ENCODE measurements at regions not wholly inside any gene's neighbourhood (a gene's known extent, or its start where the extent isn't known, plus 50 kb on each side); places are given as distances from the start of the nearest gene placed in this dataset.

GRCh38 chr13:23081220-23081619, 99.6 kb upstream of the SGCG start:
- TF ChIP-seq CTCF (conservative IDR thresholded peaks at IDR 0.05): no peak
- no peak overlapping the region for H3K14ac ChIP-seq (ENCODE audit: insufficient read depth, low read length)
- H2BK12ac ChIP-seq (ENCODE audit: insufficient read length, low read depth, low read length): no peak overlapping the region
- no peak overlapping the region for H2AK5ac ChIP-seq (ENCODE audit: insufficient read length, low read length)
- H3K9me3 ChIP-seq (ENCODE audit: control insufficient read depth, low read depth, low read length): no peaks in the 10 kb centered on the region
- H2BK120ac ChIP-seq (ENCODE audit: low read depth, low read length, poor library complexity, severe bottlenecking): no peak overlapping the region
- no peaks in the 10 kb centered on the region for H3K23me2 ChIP-seq (ENCODE audit: insufficient read length, low read depth, low read length, poor library complexity, severe bottlenecking)
- H4K8ac ChIP-seq (replicated peaks; ENCODE audit: insufficient read length, low read depth, low read length): no peak overlapping the region
- H4K5ac ChIP-seq (ENCODE audit: insufficient read length, low read depth, low read length): no peak overlapping the region
- H3K4me1 Mint-ChIP-seq: no peaks in the 10 kb centered on the region
- no peak for DNase-seq
- no peak overlapping the region for H2BK20ac ChIP-seq (ENCODE audit: low read depth, low read length, poor library complexity, severe bottlenecking)
- no peaks in the 10 kb centered on the region for H3K79me1 ChIP-seq (ENCODE audit: insufficient read depth, low read depth, low read length, poor library complexity, severe bottlenecking)
- no peaks in the 10 kb centered on the region for H3K4me1 ChIP-seq (ENCODE audit: insufficient read depth, low read length)
- H3K23ac ChIP-seq (ENCODE audit: insufficient read length, low read depth, low read length): no peak overlapping the region
- no peaks in the 10 kb centered on the region for H4K20me1 ChIP-seq (ENCODE audit: control insufficient read depth, insufficient read depth, insufficient read length)
- no peak overlapping the region for H2BK15ac ChIP-seq (ENCODE audit: low read depth, low read length)
- WGBS (ENCODE audit: extremely low coverage, insufficient read length, low lambda C conversion rate): no CpG with 5 or more reads among the region's 5 CpGs
- no peak overlapping the region for H3K18ac ChIP-seq (ENCODE audit: insufficient read length, low read depth, low read length)
- no peak overlapping the region for H3K4ac ChIP-seq (ENCODE audit: low read depth, low read length)
- H3K4me3 Mint-ChIP-seq: no peak overlapping the region
- H3K27ac ChIP-seq (ENCODE audit: insufficient read length, low read depth, low read length): no peak overlapping the region
- H2BK5ac ChIP-seq (ENCODE audit: insufficient read length, low read length): no peak overlapping the region
- no peak overlapping the region for H3K27ac Mint-ChIP-seq
- no peak overlapping the region for H3K9ac ChIP-seq (ENCODE audit: extremely low read depth, insufficient read length, low read length)
- H3K9me3 Mint-ChIP-seq: peaks cover 4 to 6% of the 10 kb centered on the region in 2 experiments; a peak in 4 of 5 replicates
- no peak overlapping the region for H4K91ac ChIP-seq (ENCODE audit: insufficient read length, low read depth, low read length)
- H3K79me2 ChIP-seq (ENCODE audit: insufficient read depth, low read length): no peaks in the 10 kb centered on the region
- peaks cover 0 to 2% (median 0%) of the 10 kb centered on the region in 3 experiments; a peak in 2 of 7 replicates for H3K36me3 Mint-ChIP-seq (ENCODE audit: insufficient read depth in 1 of 3, low read depth in 3 of 3)
- no peaks in the 10 kb centered on the region for H3K27me3 Mint-ChIP-seq (ENCODE audit: low read depth)
- H3T11ph ChIP-seq (ENCODE audit: low read length): no peak overlapping the region
- no peak overlapping the region for H3K4me2 ChIP-seq (ENCODE audit: insufficient read depth, insufficient read length, low read length)
- no peak overlapping the region for H2AFZ ChIP-seq (ENCODE audit: low read length)
- H3K27me3 ChIP-seq (ENCODE audit: insufficient read depth, low read length): no peaks in the 10 kb centered on the region
- H3K56ac ChIP-seq (ENCODE audit: insufficient read length, low read depth, low read length): no peak overlapping the region
